Right renal pelvis (tissue), 4 donors: ENCODE measurements at regions not wholly inside any gene's neighbourhood (a gene's known extent, or its start where the extent isn't known, plus 50 kb on each side); places are given as distances from the start of the nearest gene placed in this dataset.
"Not testable (repeated sequence)": the region's sequence is repeated elsewhere in the genome, so short reads cannot be mapped to it uniquely, and the experiment has no call there.

Experiments
- DNase-seq, 4 donors: peaks; one replicate each; pipeline ENCODE4 v3.0.0-alpha.2; 2013; ENCODE audit warnings: low read depth in 4 of 4, low spot score in 3 of 4, missing footprints in 1 of 4

DNA sequence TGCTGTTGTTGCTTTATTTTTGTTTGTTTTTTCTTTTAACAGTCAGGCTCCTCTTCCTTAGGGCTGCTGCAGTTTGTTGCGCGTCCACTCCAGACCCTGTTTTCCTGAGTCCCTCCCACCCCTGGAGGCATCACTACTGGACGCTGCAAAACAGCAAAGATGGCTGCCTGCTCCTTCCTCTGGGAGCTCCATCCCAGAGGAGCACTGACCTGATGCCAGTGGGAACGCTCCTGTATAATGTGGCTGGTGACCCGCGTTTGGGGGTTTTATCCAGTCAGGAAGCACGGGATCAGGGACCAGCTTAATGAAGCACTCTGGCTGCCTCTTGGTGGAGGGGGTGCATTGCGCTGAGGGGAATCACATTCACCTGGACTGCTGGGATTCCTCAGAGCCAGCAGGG, 1005.6 kb downstream of the CDH8 start:
- no peak for DNase-seq

DNA sequence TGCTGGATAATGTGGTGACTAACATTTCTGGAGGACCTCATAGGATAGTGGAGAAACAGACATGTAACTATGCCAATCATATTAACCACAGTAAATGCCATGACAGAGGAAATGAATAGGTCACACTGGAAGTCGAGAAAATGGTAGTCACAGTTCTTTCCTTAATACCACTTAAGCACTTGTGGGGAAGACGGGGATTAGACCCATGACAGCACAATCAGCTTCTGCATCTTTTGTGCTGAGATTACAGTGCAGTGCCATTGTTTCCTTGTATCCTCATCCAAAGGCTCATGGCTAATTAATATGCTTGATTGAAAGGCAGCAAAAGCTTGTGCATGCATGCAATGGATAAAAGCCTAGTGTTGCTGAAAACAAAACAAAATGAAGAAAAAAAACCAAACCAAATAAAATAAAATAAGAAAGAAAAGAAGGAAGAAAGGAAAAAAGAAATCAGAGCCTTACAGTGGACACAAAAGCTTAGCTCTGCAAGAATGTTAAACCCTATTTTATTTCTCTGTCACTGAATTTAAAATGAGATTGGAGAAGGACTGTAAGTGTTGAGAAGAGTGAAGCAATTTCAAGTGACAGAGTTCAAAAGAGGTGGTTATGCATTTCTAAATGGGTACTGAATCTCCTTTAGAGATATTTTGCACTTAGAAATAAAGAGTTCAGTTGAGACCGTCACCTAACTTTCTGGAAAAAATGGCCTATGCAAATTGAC, 1011.9 kb downstream of the CDH8 start:
- DNase-seq: no peak

DNA sequence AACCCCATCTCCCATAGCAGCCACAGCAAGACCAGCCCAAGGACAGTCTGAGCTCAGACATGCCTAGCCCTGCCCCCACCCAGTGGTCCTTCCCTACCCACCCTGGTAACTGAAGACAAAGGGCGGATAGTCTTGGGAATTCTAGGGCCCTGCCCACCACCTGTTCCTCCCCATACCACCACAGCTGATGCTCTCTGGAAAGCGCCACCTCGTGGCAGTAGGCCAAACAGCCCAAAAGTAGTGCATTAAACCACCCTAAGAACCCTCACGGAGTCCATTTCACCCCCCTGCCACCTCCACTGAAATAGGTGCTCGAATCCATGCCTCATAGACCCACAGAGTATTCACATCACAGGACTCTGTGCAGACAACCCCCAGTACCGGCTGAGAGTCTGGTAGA, 1021.4 kb downstream of the CDH8 start:
- no peak for DNase-seq

DNA sequence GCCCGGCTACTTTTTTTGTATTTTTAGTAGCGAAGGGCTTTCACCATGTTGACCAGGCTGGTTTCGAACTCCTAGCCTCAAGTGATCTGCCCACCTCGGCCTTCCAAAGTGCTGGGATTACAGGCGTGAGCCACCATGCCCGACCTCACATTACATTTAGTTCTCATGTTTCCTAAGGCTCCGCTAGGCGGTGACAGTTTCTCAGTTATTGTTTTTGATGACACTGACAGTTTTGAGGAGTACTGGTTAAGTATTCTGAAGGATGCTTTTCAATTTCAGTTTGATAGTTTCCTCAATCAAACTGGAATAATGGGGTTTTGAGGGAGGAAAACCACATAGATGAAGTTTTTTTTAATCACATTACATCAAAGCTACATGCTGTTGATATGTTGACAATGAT, 1028.5 kb downstream of the CDH8 start:
- DNase-seq: no peak

DNA sequence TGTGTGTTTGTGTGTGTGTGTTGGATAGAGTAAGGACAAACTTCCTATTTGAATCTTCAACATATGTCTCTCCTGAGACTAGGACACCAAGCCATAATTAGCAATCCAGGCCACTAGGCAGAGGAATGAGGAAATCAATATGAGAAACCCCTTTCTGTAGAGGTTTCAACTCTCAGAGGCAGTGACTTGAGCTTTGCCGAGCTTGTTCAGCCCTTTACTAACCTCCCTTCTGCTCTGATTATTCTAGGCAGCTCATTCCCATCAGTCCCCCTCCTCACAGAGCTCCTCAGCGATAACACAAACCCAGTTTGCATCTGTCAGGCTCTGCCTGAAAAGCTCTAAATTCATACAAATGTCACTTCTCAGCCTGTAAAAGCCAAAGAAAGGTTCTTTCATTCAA, 1030.3 kb downstream of the CDH8 start:
- DNase-seq: no peak

DNA sequence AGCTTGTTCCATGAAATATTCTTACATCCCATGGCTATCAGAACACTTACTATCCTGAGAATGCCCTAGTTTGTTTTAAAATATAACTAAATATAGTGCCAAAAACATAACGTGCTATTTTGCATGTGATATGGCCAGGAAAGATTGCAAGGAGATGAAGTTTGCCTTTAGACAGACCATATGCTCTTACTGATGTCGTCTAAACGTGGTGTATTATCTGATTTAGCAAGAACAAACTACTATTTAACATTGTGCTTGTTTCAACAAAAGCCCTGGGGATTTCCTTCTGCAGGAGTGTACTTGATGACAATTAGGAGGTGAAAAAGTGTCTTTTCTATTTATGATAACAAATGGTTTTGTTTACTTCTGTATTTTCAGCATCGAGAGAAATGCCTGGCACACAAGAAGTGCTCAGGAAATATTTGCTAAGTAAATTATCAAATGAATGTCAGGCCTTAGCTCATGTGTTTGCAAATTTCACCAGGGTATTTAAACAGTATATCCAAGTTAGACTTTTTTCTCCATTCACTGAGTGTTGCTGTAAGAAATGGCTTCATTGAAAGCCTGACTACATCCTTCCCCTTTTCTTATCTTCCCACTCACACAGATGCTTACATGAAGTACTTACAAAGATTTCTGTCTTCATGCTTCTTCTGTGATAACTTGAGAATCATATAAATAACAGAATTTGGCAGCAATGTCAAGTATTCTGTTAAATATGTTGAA, 1033.6 kb downstream of the CDH8 start:
- no peak for DNase-seq

DNA sequence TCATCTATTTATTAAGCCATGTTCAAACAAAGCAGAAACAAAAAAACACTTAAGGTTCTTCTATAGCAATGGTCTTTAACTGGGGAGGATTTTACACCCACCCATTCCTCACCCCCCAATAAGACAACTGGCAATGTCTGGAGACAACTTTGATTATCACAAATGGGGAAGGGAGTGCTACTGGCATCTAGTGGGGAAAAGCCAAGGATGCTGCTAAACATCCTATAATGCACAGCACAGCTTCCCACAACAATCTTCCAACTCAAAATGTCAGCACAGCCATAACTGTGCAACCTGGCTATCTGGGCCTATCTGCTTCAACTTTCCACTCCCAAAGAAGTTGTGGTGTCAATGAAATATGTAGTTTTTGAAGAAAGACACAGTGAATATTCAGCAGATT, 1044.4 kb downstream of the CDH8 start:
- no peak for DNase-seq

DNA sequence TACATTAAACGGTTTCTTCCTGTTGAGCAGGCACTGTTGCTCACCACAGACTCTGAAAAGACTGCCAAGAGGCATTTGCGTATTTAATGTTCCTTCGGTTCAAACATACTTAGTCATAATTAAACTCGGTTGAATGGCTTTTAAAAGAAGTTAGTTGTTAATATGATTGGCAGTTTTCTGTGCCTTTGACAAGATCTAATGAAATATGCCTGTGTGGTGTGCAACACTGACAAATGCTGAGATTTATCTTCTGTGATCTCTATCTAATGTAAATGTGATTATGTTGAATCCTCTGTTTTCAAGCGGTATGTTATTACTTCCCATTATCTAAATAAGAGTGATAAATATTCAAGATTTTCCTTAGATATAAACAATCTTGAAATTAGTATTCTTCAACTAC, 1046.6 kb downstream of the CDH8 start:
- DNase-seq: no peak

DNA sequence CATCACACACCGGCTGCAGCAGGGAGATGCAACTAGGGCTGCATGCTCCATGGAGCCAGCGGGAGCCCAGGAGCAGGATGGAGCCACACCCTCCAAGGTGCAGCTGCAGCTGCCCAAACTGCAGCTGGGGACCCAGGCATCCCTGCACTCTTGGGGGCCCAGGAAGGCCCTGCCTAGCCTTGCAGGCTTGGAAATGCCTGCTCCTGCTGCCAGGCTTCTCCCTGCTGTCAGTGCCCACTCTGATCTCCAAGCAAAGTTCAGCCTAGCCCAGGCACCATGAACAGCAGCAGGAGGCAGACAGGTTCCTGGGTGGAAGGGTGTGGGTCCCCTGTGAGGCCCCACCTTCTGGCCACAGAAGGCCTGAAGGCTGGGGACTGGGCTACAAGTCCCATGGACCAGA, 1057.1 kb downstream of the CDH8 start:
- no peak for DNase-seq

DNA sequence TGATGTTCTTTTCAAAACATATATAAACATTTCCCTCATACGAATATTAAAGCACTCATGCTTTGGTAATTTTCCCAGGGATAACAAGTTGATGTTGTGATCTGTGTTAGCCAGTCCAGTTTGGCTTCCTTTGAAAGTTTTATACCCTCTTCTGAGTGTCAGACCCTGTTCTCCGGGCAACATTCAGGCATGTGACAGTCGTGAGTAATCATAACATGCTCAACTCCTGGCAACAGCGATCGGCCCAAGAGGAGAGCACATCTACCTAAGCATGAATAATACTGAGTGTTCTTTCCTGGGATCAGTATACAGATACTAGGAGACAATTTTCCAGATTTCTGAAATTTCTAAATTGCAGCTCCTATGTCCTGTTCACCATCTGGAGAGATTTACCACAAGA, 1086.4 kb downstream of the CDH8 start:
- no peak for DNase-seq

DNA sequence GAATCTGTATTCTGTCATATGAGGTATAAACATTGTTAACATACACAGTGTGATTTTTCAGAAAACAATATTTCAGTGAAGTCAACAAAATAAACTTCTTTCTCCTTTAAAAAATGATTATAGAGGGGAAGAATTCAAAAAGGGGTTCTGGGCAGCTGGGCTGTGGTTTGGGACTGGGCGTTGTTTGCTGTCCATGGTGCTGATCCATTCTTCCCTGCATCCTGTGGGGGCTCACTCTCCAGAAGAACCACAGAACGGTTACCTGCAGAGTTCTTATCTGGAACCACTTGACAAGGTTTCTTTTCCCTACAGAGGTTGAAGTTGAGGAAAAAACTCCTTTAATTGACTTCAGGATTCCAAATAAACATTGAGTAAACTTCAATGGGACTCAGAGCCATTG, 1091.0 kb downstream of the CDH8 start:
- DNase-seq: peak; percentile 19 to 32 (median 27)

DNA sequence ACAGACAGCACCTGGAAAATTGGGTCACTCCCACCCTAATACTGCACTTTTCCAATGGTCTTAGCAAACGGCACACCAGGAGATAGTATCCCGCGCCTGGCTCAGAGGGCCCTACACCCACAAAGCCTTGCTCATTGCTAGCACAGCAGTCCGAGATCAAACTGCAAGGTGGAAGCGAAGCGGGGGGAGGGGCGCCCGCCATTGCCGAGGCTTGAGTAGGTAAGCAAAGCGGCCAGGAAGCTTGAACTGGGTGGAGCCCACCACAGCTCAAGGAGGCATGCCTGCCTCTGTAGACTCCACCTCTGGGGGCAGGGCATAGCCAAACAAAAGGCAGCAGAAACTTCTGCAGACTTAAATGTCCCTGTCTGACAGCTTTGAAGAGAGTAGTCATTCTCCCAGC, 1100.0 kb downstream of the CDH8 start:
- not testable (repeated sequence) for DNase-seq

DNA sequence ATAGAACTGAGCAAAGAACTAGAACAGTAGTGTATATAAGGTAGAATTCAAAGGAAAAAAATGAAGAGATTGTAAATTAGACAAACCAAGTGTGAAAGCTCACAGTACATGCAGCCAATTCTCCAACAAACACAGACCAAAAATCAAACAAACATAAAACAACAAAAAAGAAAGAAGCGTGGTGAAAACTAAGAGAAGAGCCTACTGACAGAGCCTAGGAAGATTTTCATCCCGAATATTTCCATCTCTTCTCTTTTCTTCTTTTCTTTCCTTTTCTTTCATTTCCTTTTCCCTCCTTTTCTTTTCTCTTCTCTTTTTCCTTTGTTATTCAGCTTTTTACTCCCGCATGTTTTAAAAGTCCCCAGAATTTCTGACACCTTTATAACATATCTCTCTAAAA, 1103.6 kb downstream of the CDH8 start:
- no peak for DNase-seq

DNA sequence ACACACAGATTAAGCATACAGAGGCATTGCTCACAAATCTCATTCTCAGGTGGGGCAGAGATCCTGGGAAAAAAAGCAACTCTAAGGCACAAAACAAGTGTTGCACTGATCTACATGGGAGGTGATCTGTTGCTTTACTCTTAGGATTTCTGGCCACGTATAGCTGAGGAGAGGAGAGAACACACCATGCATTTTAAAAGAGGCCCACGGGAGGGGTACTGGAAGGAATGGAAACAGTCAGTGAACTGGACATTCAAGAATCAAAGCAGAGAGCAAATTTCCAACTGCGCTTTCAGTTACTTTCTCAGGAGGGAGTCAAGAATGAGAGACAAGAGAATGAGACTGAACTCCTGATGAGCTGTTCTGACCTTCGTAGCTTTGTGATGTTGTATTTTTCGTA, 1105.9 kb downstream of the CDH8 start:
- no peak for DNase-seq

DNA sequence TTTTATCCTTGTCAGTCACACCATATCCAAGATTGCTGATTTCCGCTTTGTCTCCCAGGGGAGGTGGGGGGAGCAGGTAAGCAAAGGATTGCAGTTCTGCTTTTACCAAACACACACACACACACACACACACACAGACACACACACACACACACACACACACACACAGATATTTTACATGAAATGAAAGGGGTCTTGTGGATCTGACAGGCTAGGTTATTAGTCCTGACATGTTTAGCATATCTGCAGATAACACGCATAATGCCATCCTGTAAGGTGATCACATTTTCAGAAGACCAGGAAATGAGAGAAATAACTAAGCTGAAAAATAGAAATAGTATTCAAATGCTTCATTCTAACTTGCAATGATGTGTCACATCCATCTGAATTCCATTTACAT, 1113.3 kb downstream of the CDH8 start:
- no peak for DNase-seq

DNA sequence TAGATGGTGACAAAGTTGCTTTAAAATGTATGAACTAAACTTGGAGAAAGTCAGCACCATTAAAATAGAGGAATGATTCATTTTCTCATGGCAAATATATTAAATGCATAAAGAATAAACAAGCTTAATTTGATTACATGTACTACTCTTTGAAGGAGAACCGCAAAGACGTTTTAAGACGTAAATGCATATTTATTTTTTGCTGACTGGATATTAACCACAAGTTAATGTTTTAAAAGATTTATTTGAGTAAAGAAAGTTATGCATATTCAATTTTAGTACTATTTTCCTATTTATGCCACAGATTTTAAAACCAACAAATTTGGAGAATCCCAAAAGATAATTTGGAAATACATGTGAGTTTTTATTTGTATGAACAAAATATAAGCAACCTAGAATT, 1121.9 kb downstream of the CDH8 start:
- DNase-seq: no peak

DNA sequence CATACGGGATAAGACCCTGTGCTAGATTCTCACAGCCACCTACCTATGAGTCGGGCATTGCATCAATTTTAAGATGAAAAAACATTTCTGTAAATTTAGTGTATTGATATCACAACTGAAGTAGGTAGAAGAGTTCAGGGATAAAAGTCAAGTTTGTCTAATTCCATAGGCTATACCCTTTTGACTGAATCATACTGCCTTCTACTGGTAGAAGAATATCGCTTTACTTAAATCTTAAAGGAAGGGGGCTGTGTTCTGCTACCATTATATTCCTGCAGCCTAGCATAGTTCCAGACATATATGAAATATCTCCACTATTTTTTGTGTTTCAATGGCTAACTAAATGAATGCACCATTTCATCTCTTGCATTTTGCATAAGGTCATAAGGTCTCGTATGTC, 1128.6 kb downstream of the CDH8 start:
- DNase-seq: no peak

DNA sequence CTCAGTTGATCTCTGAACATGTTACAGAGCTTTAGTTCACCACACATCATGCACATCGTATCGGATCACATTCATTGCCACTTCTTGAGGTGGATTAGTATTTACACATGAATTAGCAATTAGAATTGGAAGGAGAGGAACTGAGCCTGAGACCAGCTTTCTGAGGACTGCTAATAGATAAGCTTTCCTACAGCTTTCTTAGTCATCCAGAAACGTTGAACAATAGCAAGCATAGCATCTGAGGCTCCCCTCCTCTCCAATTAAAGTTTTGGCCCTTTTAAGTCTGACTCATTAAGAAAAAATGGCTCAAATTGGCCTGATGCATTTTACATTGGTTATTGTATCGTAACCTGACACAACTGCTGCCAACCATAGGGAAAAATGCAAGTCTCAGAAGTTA, 1130.4 kb downstream of the CDH8 start:
- DNase-seq: no peak

DNA sequence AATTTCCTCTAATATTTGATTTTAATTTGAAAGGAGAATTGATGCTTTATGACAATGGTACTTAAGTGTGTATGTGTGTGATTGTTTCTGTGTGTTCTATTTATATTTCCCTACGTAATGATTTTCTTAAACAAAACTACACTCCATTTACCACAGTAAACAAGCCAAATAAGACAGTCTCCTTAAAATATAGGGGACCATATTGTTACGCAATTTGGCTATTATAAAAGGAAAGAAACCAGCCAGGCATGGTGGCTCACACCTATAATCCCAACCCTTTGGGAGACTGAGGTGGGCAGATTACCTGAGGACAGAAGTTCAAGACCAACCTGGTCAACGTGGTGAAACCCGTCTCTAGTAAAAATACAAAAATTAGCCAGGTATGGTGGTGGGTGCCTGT, 1134.1 kb downstream of the CDH8 start:
- DNase-seq: no peak

DNA sequence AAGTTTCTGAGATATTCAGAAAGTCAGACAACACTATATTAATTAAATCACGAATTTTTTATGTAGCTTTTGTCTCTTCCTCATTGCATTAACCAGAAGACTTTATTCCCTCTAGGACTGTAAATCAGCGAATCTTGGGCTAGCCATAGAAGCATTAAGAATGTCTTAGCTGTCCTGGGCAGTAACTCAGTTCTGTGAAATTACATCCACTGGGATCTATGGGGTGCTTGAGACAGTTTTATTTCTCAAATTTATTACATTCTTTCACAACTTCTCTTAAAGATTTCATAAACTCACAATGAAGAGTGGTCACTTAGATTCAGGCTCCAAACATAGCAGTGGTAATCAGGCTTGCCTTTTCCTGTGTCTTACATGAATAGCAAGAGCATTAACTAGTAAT, 1153.4 kb downstream of the CDH8 start:
- peak in 3 of 4 donors; percentile 7 to 25 (median 16) for DNase-seq

DNA sequence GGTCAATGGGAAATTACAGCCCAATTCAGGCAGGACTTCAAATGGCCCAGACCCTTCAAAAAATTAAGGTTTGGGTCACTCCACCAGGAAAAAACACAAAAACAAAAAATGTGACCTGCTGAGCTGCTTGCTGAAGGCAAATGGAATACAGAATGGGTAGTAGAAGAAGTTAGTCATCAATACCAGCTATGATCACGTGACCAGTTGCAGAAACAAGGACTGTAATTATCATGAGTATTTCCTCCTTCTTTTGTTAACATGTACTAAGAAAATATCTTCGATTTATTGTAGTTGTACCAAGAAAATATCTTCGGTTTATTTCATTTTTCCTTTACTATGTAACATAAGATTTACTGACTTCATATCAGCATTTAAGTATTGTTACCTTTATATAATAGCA, 1183.6 kb downstream of the CDH8 start:
- DNase-seq: no peak

DNA sequence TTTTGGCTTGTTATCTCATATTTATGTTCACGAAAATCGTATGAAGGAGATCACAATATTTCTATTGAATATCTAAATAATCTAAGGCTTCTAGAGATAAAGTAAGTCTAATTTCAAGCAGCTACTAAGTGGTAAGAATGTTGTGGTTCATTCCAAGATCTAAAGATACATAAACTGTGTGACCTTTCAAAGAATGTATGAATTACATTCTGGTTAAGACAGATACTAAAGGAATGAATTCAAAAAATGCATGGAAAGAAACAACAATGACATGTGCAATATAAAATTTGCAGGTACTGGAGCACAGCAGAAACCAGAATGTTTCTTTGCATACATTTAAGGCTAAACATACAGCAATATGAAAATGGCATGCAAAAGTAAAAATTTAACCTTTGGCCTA, 1214.6 kb downstream of the CDH8 start:
- DNase-seq: no peak

DNA sequence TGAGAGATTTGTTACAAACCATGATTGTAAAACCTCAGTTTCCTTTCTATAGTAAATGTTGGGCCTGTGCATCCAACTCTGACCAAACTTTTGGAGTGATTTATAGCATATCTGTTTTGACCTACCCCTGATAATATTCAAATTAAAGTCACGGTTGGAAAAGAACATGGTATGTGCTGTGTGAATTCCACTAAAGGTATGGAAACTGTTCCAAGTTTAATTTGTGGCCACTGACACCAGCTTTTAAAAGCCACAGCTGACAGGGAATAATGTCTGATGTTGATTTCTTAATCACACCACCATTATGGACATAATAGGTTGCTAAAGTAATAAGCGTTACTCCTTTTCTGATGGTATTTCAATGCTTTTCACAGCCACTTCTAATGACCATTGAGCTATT, 1215.9 kb downstream of the CDH8 start:
- DNase-seq: no peak
